OCI-LY7 (cell line): ENCODE measurements at regions not wholly inside any gene's neighbourhood (a gene's known extent, or its start where the extent isn't known, plus 50 kb on each side); places are given as distances from the start of the nearest gene placed in this dataset.
"Not testable (repeated sequence)": the region's sequence is repeated elsewhere in the genome, so short reads cannot be mapped to it uniquely, and the experiment has no call there.

ENCODE experiments used
- CTCF ChIP-seq: fragments of 200-600 bp; sonication (generic); conservative IDR thresholded peaks from 2 replicates; pipeline ENCODE4 v1.5.1; 2014; ENCODE audit warnings: mild to moderate bottlenecking, antibody characterized with exemption, low read length, moderate library complexity, mixed read lengths
- EZH2phosphoT487 ChIP-seq: fragments of 200-600 bp; sonication (generic); IDR thresholded peaks from 2 replicates; pipeline ENCODE4 v1.6.1; 2018; ENCODE audit warnings: low read depth, borderline replicate concordance, mild to moderate bottlenecking, mixed run types, antibody characterized with exemption, low read length, moderate library complexity, mixed read lengths

- not testable (repeated sequence) for TF ChIP-seq CTCF, EZH2phosphoT487
Observed at GRCh38 chr1:227474072-227474471, 89.3 kb upstream of the ZNF678 start.
